ENCODE measurements at regions not wholly inside any gene's neighbourhood (a gene's known extent, or its start where the extent isn't known, plus 50 kb on each side); places are given as distances from the start of the nearest gene placed in this dataset.

- H3K27me3 ChIP-seq (ENCODE audit: control insufficient read depth, insufficient read depth, low read length) = no peaks in the 10 kb centered on the region
- TF ChIP-seq, protein P1, sequence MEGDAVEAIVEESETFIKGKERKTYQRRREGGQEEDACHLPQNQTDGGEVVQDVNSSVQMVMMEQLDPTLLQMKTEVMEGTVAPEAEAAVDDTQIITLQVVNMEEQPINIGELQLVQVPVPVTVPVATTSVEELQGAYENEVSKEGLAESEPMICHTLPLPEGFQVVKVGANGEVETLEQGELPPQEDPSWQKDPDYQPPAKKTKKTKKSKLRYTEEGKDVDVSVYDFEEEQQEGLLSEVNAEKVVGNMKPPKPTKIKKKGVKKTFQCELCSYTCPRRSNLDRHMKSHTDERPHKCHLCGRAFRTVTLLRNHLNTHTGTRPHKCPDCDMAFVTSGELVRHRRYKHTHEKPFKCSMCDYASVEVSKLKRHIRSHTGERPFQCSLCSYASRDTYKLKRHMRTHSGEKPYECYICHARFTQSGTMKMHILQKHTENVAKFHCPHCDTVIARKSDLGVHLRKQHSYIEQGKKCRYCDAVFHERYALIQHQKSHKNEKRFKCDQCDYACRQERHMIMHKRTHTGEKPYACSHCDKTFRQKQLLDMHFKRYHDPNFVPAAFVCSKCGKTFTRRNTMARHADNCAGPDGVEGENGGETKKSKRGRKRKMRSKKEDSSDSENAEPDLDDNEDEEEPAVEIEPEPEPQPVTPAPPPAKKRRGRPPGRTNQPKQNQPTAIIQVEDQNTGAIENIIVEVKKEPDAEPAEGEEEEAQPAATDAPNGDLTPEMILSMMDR (IDR thresholded peaks at IDR 0.05; ENCODE audit: insufficient read depth, low read depth, low read length) = no peak
- ChIA-PET POLR2A (no interaction called here), CTCF (interaction anchor here (0.8 kb wide), 1 partner anchor 12 kb away, joined by 3 read pairs; no protein-coding TSS in a partner anchor)
- no peaks in the 10 kb centered on the region for H3K36me3 ChIP-seq (ENCODE audit: control insufficient read depth, insufficient read depth, low read length)
- no peak for DNase-seq (ENCODE audit: low read depth)
- no peak overlapping the region for H3K4me3 ChIP-seq (ENCODE audit: low read depth, low read length)
Observed at GRCh38 chr5:91956738-91957137, 573.6 kb upstream of the ARRDC3 start.

DNA sequence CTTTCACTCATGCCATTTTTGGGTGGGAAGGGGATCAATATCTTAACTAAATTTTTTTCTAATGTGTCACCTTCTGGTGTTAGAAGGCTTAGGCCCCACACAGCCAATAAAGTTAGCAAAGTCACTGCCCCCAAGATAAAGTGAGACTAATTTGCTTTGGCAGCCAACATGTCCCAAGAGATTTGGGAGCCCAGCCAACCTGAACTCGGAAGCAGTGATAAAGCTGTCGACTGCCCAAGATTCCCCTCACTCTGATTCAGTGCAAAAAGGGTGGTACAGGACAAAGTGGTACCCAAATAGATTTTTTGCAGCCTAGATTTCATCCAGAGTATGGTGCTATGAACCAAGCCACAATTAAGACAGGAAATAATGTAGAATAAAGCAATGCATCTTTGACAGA lies 572.5 kb upstream of the ARRDC3 start:
- no peaks in the 10 kb centered on the region for H3K36me3 ChIP-seq (ENCODE audit: control insufficient read depth, insufficient read depth, low read length)
- TF ChIP-seq, protein P1 (IDR thresholded peaks at IDR 0.05; ENCODE audit: insufficient read depth, low read depth, low read length) = no peak
- no peak for DNase-seq (ENCODE audit: low read depth)
- ChIA-PET CTCF (no interaction called here), POLR2A (no interaction called here)
- no peak overlapping the region for H3K4me3 ChIP-seq (ENCODE audit: low read depth, low read length)
- H3K27me3 ChIP-seq (ENCODE audit: control insufficient read depth, insufficient read depth, low read length) = no peaks in the 10 kb centered on the region

- TF ChIP-seq, protein P1 (IDR thresholded peaks at IDR 0.05; ENCODE audit: insufficient read depth, low read depth, low read length) = no peak
- CTCF ChIA-PET = no interaction called here
Observed at GRCh38 chr5:91954136-91954535, 571.0 kb upstream of the ARRDC3 start.

DNA sequence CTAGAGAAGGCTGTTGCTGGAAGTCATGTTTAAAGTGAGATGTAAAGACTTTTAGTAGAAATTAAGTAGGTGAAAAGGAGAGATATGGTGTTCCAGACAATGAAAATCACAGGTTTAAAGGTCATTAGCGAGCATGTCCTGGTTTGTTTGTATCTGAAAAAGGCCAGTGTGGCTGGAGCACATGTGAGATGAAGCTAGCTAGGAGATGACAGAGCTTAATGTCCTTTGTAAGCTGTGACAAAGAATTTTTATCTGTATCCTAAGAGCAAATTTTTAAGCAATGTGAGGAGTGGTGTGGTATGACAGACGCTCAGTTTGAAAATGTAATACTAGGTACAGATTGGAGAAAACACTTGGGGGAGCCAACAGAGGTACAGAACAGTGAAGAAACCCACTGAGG lies 567.2 kb upstream of the ARRDC3 start:
- POLR2A ChIA-PET = no interaction called here
- H3K36me3 ChIP-seq (ENCODE audit: control insufficient read depth, insufficient read depth, low read length) = no peaks in the 10 kb centered on the region
- H3K4me3 ChIP-seq (ENCODE audit: low read depth, low read length) = no peak overlapping the region
- TF ChIP-seq, protein P1 (IDR thresholded peaks at IDR 0.05; ENCODE audit: insufficient read depth, low read depth, low read length) = no peak
- CTCF ChIA-PET = no interaction called here
- no peak for DNase-seq (ENCODE audit: low read depth)
- H3K27me3 ChIP-seq (ENCODE audit: control insufficient read depth, insufficient read depth, low read length) = no peaks in the 10 kb centered on the region

More at GRCh38 chr5:91954136-91954535, 571.0 kb upstream of the ARRDC3 start:
- POLR2A ChIA-PET = no interaction called here
- Histone ChIP-seq H3K4me3 (ENCODE audit: low read depth, low read length) (no peak overlapping the region), H3K27me3 (ENCODE audit: control insufficient read depth, insufficient read depth, low read length) (no peaks in the 10 kb centered on the region), H3K36me3 (ENCODE audit: control insufficient read depth, insufficient read depth, low read length) (no peaks in the 10 kb centered on the region)
- no peak for DNase-seq (ENCODE audit: low read depth)

DNA sequence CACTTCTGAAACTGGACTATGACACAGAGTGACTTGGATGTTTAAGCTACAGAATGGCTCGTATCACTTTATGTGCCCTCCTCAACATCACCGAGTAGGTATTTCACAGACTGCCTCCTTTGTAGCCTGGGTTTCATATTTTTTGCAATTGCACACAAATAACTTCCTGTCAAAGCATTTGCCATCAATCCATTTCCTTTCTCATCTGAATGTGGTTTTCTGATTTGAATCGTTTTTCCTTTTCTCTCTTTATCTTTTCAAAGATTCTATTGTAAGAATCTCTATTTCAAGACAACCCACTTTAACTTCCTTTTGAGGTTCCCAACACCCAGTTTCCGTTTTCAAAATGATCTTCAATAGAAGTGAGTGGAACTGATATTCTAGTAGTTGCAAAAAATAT lies 563.8 kb upstream of the ARRDC3 start:
- ChIA-PET CTCF (no interaction called here), POLR2A (no interaction called here)
- H3K36me3 ChIP-seq (ENCODE audit: control insufficient read depth, insufficient read depth, low read length) = no peaks in the 10 kb centered on the region
- DNase-seq (ENCODE audit: low read depth) = no peak
- TF ChIP-seq, protein P1 (IDR thresholded peaks at IDR 0.05; ENCODE audit: insufficient read depth, low read depth, low read length) = no peak
- H3K4me3 ChIP-seq (ENCODE audit: low read depth, low read length) = no peak overlapping the region
- H3K27me3 ChIP-seq (ENCODE audit: control insufficient read depth, insufficient read depth, low read length) = no peaks in the 10 kb centered on the region
